Right lobe of liver (tissue), 6 donors: ENCODE measurements at regions not wholly inside any gene's neighbourhood (a gene's known extent, or its start where the extent isn't known, plus 50 kb on each side); places are given as distances from the start of the nearest gene placed in this dataset.

ENCODE experiments used
- ATAC-seq, 4 donors: fragments of 200-7000 bp; cut with Tn5 transposase; one replicate each; pipeline ENCODE4 v1.9.1; 2020; ENCODE audit warnings: mild to moderate bottlenecking in 4 of 4, moderate library complexity in 4 of 4
- DNase-seq, 3 donors: peaks; one replicate each; pipeline ENCODE4 v3.0.0-alpha.2; 2020
- H3K27ac ChIP-seq, 3 donors: fragments of 200-600 bp; one replicate each; pipeline ENCODE4 v1.8.0; 2022
- H3K27me3 ChIP-seq, 2 donors: fragments of 200-600 bp; one replicate each; pipeline ENCODE4 v1.8.0; 2022
- H3K36me3 ChIP-seq, 4 donors: fragments of 200-600 bp; sonication (generic) in 1 of 4; one replicate each; pipeline versions ENCODE4 v1.5.1 to v1.8.0; 2017 to 2022; ENCODE audit warnings: control low read depth in 1 of 4
- H3K4me1 ChIP-seq, 4 donors: fragments of 200-600 bp; sonication (generic) in 1 of 4; one replicate each; pipeline versions ENCODE4 v1.5.1 to v1.8.0; 2017 to 2022; ENCODE audit warnings: control low read depth in 1 of 4
- H3K4me3 ChIP-seq, 3 donors: fragments of 200-600 bp; one replicate each; pipeline ENCODE4 v1.8.0; 2022
- H3K9me3 ChIP-seq, 4 donors: fragments of 200-600 bp; sonication (generic) in 1 of 4; one replicate each; pipeline versions ENCODE4 v1.5.1 to v1.8.0; 2017 to 2022; ENCODE audit warnings: control low read depth in 1 of 4
- CTCF ChIP-seq, 4 donors: fragments of 200-600 bp in 3 of 4; fragments of 450-650 bp in 1 of 4; IDR thresholded peaks; one replicate each; pipeline versions ENCODE4 v1.5.1 to v1.8.0; 2016 to 2022; ENCODE audit warnings: antibody characterized with exemption in 4 of 4, mild to moderate bottlenecking in 2 of 4
- POLR2A ChIP-seq: fragments of 450-650 bp; IDR thresholded peaks from one replicate; pipeline ENCODE4 v1.6.1; 2017; ENCODE audit warnings: antibody characterized with exemption, mild to moderate bottlenecking
- WGBS: methylation state at CpG from one replicate; pipeline ENCODE4 v1.1.6; 2018; ENCODE audit warnings: low coverage, low lambda C conversion rate; ENCODE audit not compliant: insufficient coverage; ENCODE audit errors: missing lambda C conversion rate; 5-methylcytosine and 5-hydroxymethylcytosine counted together
- intact Hi-C, 2 donors: fragments of 100-400 bp; cut with DNase I; formaldehyde crosslinking; loops; one replicate each; pipeline versions ENCODE4 v1.11.2 to v1.14.1; 2022
- donor health status: DM: no; HTN: yes; CAD: no.
- donor health status: DM: no; HTN: no; CAD: no.
- donor health status: DM: no; HTN: no; CAD: no.
- donor health status: DM: no; HTN: yes; CAD: no.
- donor health status: DM: no; HTN: yes; CAD: no.

- H3K27me3 ChIP-seq = no peaks in the 10 kb centered on the region
- 30% methylated on average over 1 of the region's 1 CpG for WGBS
- ATAC-seq (no peak), DNase-seq (no peak)
- no peaks in the 10 kb centered on the region for H3K9me3 ChIP-seq
- H3K4me1 ChIP-seq = no peaks in the 10 kb centered on the region
- TF ChIP-seq POLR2A = no peak
- no peak for TF ChIP-seq CTCF (IDR thresholded peaks at IDR 0.05)
- intact Hi-C loops = no loop called here
- H3K4me3 ChIP-seq = no peak overlapping the region
- H3K27ac ChIP-seq = no peak overlapping the region
- no peaks in the 10 kb centered on the region for H3K36me3 ChIP-seq
Measured at GRCh38 chr9:11340654-11341053, 727.9 kb upstream of the PTPRD start.

- Histone ChIP-seq H3K4me1 (no peaks in the 10 kb centered on the region), H3K27ac (no peak overlapping the region), H3K36me3 (no peaks in the 10 kb centered on the region), H3K4me3 (no peak overlapping the region), H3K27me3 (no peaks in the 10 kb centered on the region), H3K9me3 (no peaks in the 10 kb centered on the region)
- TF ChIP-seq CTCF (IDR thresholded peaks at IDR 0.05) (no peak), POLR2A (no peak)
- DNase-seq (no peak), ATAC-seq (no peak)
- intact Hi-C loops = no loop called here
Measured at GRCh38 chr9:11347437-11347836, 734.6 kb upstream of the PTPRD start.

- intact Hi-C loops = no loop called here
- ATAC-seq = no peak
- H3K36me3 ChIP-seq = no peaks in the 10 kb centered on the region
- H3K4me3 ChIP-seq = no peak overlapping the region
- WGBS = 57% methylated on average over 5 of the region's 5 CpGs
- DNase-seq = no peak
- TF ChIP-seq POLR2A (no peak), CTCF (IDR thresholded peaks at IDR 0.05) (no peak)
- H3K4me1 ChIP-seq = no peaks in the 10 kb centered on the region
- no peaks in the 10 kb centered on the region for H3K9me3 ChIP-seq
- no peak overlapping the region for H3K27ac ChIP-seq
- H3K27me3 ChIP-seq = no peaks in the 10 kb centered on the region
Measured at GRCh38 chr9:11348366-11348765, 735.6 kb upstream of the PTPRD start.

GRCh38 chr9:11349187-11349586 lies 736.4 kb upstream of the PTPRD start:
- TF ChIP-seq POLR2A = no peak
- TF ChIP-seq CTCF (IDR thresholded peaks at IDR 0.05) = no peak
- DNase-seq (no peak), ATAC-seq (no peak)
- intact Hi-C loops = no loop called here
- no peaks in the 10 kb centered on the region for H3K9me3 ChIP-seq
- H3K27ac ChIP-seq = no peak overlapping the region
- H3K36me3 ChIP-seq = no peaks in the 10 kb centered on the region
- H3K4me1 ChIP-seq = no peaks in the 10 kb centered on the region
- H3K4me3 ChIP-seq = no peak overlapping the region
- H3K27me3 ChIP-seq = no peaks in the 10 kb centered on the region
- WGBS = 61% methylated on average over 4 of the region's 5 CpGs

GRCh38 chr9:11352612-11353011 lies 739.8 kb upstream of the PTPRD start:
- 25% methylated on average over 2 of the region's 2 CpGs for WGBS
- DNase-seq (no peak), ATAC-seq (no peak)
- Histone ChIP-seq H3K4me3 (no peak overlapping the region), H3K36me3 (no peaks in the 10 kb centered on the region), H3K4me1 (no peaks in the 10 kb centered on the region), H3K27ac (no peak overlapping the region), H3K9me3 (no peaks in the 10 kb centered on the region), H3K27me3 (no peaks in the 10 kb centered on the region)
- intact Hi-C loops = no loop called here
- no peak for TF ChIP-seq POLR2A
- no peak for TF ChIP-seq CTCF (IDR thresholded peaks at IDR 0.05)
